ENCODE measurements at regions not wholly inside any gene's neighbourhood (a gene's known extent, or its start where the extent isn't known, plus 50 kb on each side); places are given as distances from the start of the nearest gene placed in this dataset.
"Not testable (repeated sequence)": the region's sequence is repeated elsewhere in the genome, so short reads cannot be mapped to it uniquely, and the experiment has no call there.

- no peak for DNase-seq
Measured at GRCh38 chr15:38992506-38992905, 427.9 kb upstream of the RASGRP1 start.

GRCh38 chr15:38992930-38993329, 428.3 kb upstream of the RASGRP1 start:
- DNase-seq = no peak

GRCh38 chr15:38994310-38994709, 429.7 kb upstream of the RASGRP1 start:
- DNase-seq = peak; percentile 57

GRCh38 chr15:38996111-38996631, 431.6 kb upstream of the RASGRP1 start:
- DNase-seq = no peak

GRCh38 chr15:38997841-38998240, 433.2 kb upstream of the RASGRP1 start:
- no peak for DNase-seq

GRCh38 chr15:39000008-39000734, 435.6 kb upstream of the RASGRP1 start:
- no peak for DNase-seq

- DNase-seq = no peak
Measured at GRCh38 chr15:39009740-39010139, 445.1 kb upstream of the RASGRP1 start.

GRCh38 chr15:39011066-39011465, 446.5 kb upstream of the RASGRP1 start:
- DNase-seq = not testable (repeated sequence)

- no peak for DNase-seq
Measured at GRCh38 chr15:39013262-39013661, 448.6 kb upstream of the RASGRP1 start.

GRCh38 chr15:39014682-39015081, 450.1 kb upstream of the RASGRP1 start:
- no peak for DNase-seq

- DNase-seq = no peak
Measured at GRCh38 chr15:39016706-39017105, 452.1 kb upstream of the RASGRP1 start.

GRCh38 chr15:39018966-39019365, 454.4 kb upstream of the RASGRP1 start:
- DNase-seq = no peak

GRCh38 chr15:39021341-39021740, 456.7 kb upstream of the RASGRP1 start:
- no peak for DNase-seq

GRCh38 chr15:39022532-39023305, 458.1 kb upstream of the RASGRP1 start:
- no peak for DNase-seq

- no peak for DNase-seq
Measured at GRCh38 chr15:39025321-39025720, 460.7 kb upstream of the RASGRP1 start.

- no peak for DNase-seq
Measured at GRCh38 chr15:39025881-39026280, 461.3 kb upstream of the RASGRP1 start.

- DNase-seq = no peak
Measured at GRCh38 chr15:39028069-39028468, 463.5 kb upstream of the RASGRP1 start.

- DNase-seq = no peak
Measured at GRCh38 chr15:39029741-39030140, 465.1 kb upstream of the RASGRP1 start.

- DNase-seq = no peak
Measured at GRCh38 chr15:39030291-39031070, 465.9 kb upstream of the RASGRP1 start.

- no peak for DNase-seq
Measured at GRCh38 chr15:39031596-39031995, 467.0 kb upstream of the RASGRP1 start.

- DNase-seq = no peak
Measured at GRCh38 chr15:39034816-39035215, 470.2 kb upstream of the RASGRP1 start.

- not testable (repeated sequence) for DNase-seq
Measured at GRCh38 chr15:39037611-39038010, 473.0 kb upstream of the RASGRP1 start.

GRCh38 chr15:39040861-39041260, 476.2 kb upstream of the RASGRP1 start:
- DNase-seq = no peak
